A549 (cell line): ENCODE measurements at regions not wholly inside any gene's neighbourhood (a gene's known extent, or its start where the extent isn't known, plus 50 kb on each side); places are given as distances from the start of the nearest gene placed in this dataset.

Source experiments
- EHMT2 ChIP-seq: fragments of 200-600 bp; sonication (generic); IDR thresholded peaks from 2 replicates; pipeline ENCODE4 v1.6.1; 2016; ENCODE audit warnings: antibody characterized with exemption, low read depth, mild to moderate bottlenecking, moderate library complexity
- EP300 ChIP-seq, 2 experiments: fragments of >200 bp; sonication (Bioruptor Twin); formaldehyde crosslinking; IDR thresholded peaks; 2 replicates in 1 of 2; 3 replicates in 1 of 2; pipeline ENCODE4 v1.6.1; 2016 to 2017
- JUNB ChIP-seq: fragments of >200 bp; sonication (Bioruptor Twin); formaldehyde crosslinking; IDR thresholded peaks from 2 replicates; pipeline ENCODE4 v1.6.1; 2016
- MYC ChIP-seq: IDR thresholded peaks from 2 replicates; pipeline ENCODE4 v1.6.1; 2012; ENCODE audit warnings: mild to moderate bottlenecking, inconsistent platforms, low read length, improper control_type of control experiment, borderline replicate concordance
- POLR2A ChIP-seq: IDR thresholded peaks from 2 replicates; pipeline ENCODE4 v1.6.1; 2012; ENCODE audit warnings: mild to moderate bottlenecking, low read length
- POLR2AphosphoS2 ChIP-seq: conservative IDR thresholded peaks from 2 replicates; pipeline ENCODE4 v1.6.1; 2012; ENCODE audit warnings: low read length, improper control_type of control experiment, inconsistent platforms
- SMC3 ChIP-seq: fragments of >200 bp; sonication (Bioruptor Twin); formaldehyde crosslinking; IDR thresholded peaks from 3 replicates; pipeline ENCODE4 v1.6.1; 2018; ENCODE audit warnings: inconsistent platforms
- TP53 ChIP-seq: fragments of 250-450 bp; sonication (Bioruptor Pico); IDR thresholded peaks from 2 replicates; pipeline ENCODE4 v1.5.0; 2021; ENCODE audit warnings: mild to moderate bottlenecking, moderate library complexity
- TF ChIP-seq, protein P1 (sequence below): fragments of >200 bp; sonication (Bioruptor Twin); formaldehyde crosslinking; IDR thresholded peaks from 3 replicates; pipeline ENCODE4 v1.5.1; 2016
- TF ChIP-seq, protein P2 (sequence below): IDR thresholded peaks from 2 replicates; pipeline ENCODE4 v1.6.1; 2012
- TF ChIP-seq, protein P3 (sequence below): fragments of 450-650 bp; IDR thresholded peaks from 2 replicates; pipeline ENCODE4 v1.6.1; 2014; ENCODE audit warnings: antibody characterized with exemption

DNA sequence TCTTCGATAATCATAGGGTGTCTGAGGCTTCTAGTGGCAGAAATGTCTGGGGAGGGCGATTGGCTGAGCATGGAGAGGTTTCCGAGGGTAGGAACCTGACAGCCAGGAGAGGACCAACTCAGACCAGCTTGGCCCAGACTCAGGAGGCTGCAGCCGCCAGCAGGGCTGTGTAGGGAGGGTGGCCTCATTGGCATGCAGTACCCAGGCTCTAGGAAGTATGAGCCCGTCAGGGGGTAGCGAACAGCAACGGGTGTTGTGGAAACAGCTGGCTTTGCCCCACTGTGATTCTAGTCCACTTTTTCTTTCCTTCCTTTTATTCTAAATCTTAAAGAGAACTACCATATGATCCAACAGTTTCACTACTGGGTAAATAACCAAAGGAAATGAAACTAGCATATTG, 103.3 kb downstream of the DIRAS3 start:
- TF ChIP-seq, protein P1, sequence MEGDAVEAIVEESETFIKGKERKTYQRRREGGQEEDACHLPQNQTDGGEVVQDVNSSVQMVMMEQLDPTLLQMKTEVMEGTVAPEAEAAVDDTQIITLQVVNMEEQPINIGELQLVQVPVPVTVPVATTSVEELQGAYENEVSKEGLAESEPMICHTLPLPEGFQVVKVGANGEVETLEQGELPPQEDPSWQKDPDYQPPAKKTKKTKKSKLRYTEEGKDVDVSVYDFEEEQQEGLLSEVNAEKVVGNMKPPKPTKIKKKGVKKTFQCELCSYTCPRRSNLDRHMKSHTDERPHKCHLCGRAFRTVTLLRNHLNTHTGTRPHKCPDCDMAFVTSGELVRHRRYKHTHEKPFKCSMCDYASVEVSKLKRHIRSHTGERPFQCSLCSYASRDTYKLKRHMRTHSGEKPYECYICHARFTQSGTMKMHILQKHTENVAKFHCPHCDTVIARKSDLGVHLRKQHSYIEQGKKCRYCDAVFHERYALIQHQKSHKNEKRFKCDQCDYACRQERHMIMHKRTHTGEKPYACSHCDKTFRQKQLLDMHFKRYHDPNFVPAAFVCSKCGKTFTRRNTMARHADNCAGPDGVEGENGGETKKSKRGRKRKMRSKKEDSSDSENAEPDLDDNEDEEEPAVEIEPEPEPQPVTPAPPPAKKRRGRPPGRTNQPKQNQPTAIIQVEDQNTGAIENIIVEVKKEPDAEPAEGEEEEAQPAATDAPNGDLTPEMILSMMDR = no peak
- TF ChIP-seq SMC3 (no peak), EHMT2 (no peak), POLR2A (no peak), MYC (no peak), EP300 (IDR thresholded peaks at IDR 0.05) (no peak), TP53 (CRISPR knock-in tag) (no peak), POLR2AphosphoS2 (no peak), JUNB (no peak)
- TF ChIP-seq, protein P2, sequence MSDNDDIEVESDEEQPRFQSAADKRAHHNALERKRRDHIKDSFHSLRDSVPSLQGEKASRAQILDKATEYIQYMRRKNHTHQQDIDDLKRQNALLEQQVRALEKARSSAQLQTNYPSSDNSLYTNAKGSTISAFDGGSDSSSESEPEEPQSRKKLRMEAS = no peak
- TF ChIP-seq, protein P3, sequence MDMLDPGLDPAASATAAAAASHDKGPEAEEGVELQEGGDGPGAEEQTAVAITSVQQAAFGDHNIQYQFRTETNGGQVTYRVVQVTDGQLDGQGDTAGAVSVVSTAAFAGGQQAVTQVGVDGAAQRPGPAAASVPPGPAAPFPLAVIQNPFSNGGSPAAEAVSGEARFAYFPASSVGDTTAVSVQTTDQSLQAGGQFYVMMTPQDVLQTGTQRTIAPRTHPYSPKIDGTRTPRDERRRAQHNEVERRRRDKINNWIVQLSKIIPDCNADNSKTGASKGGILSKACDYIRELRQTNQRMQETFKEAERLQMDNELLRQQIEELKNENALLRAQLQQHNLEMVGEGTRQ = no peak
